ENCODE measurements at regions not wholly inside any gene's neighbourhood (a gene's known extent, or its start where the extent isn't known, plus 50 kb on each side); places are given as distances from the start of the nearest gene placed in this dataset.

- TF ChIP-seq NFRKB (IDR thresholded peaks at IDR 0.05) (no peak), BHLHE40 (IDR thresholded peaks at IDR 0.05; ENCODE audit: borderline replicate concordance) (no peak), SP1 (IDR thresholded peaks at IDR 0.05) (no peak), CTBP1 (IDR thresholded peaks at IDR 0.05; ENCODE audit: borderline replicate concordance) (no peak), FOXM1 (IDR thresholded peaks at IDR 0.05; ENCODE audit: borderline replicate concordance) (no peak), FOXK2 (IDR thresholded peaks at IDR 0.05) (no peak), ELF4 (IDR thresholded peaks at IDR 0.05) (no peak), SUZ12 (IDR thresholded peaks at IDR 0.05) (no peak), L3MBTL2 (conservative IDR thresholded peaks at IDR 0.05) (no peak), HDGF (IDR thresholded peaks at IDR 0.05; ENCODE audit: borderline replicate concordance) (no peak), TARDBP (IDR thresholded peaks at IDR 0.05) (no peak), ZNF384 (IDR thresholded peaks at IDR 0.05) (no peak), LEF1 (IDR thresholded peaks at IDR 0.05; ENCODE audit: borderline replicate concordance) (no peak)
These were observed 65.3 kb upstream of the OTOS start for GRCh38 chr2:240205772-240206171.
